ENCODE measurements at regions not wholly inside any gene's neighbourhood (a gene's known extent, or its start where the extent isn't known, plus 50 kb on each side); places are given as distances from the start of the nearest gene placed in this dataset.

GRCh38 chr16:85178596-85178995 lies 66.3 kb upstream of the CIBAR2 start:
- TF ChIP-seq CTCF (conservative IDR thresholded peaks at IDR 0.05; ENCODE audit: low read depth, low read length) (no peak), MAFK (IDR thresholded peaks at IDR 0.05; ENCODE audit: low read depth, low read length) (no peak), CEBPB (IDR thresholded peaks at IDR 0.05; ENCODE audit: low read depth, low read length) (no peak), MXI1 (IDR thresholded peaks at IDR 0.05; ENCODE audit: borderline replicate concordance, low read depth, low read length) (no peak), RAD21 (IDR thresholded peaks at IDR 0.05; ENCODE audit: low read length) (no peak), POLR2A (IDR thresholded peaks at IDR 0.05; ENCODE audit: low read depth, low read length) (no peak), BHLHE40 (IDR thresholded peaks at IDR 0.05; ENCODE audit: low read depth, low read length) (no peak), NFE2L2 (IDR thresholded peaks at IDR 0.05; ENCODE audit: low read depth, low read length) (no peak)

Data from IMR-90 (cell line).